Jurkat, Clone E6-1 (cell line): ENCODE measurements at regions not wholly inside any gene's neighbourhood (a gene's known extent, or its start where the extent isn't known, plus 50 kb on each side); places are given as distances from the start of the nearest gene placed in this dataset.
A peak's percentile ranks its signal among the peaks of the same experiment; 100 is the strongest.

Experiments used
- DNase-seq: peaks from one replicate; pipeline ENCODE4 v3.0.0-alpha.2; 2011; ENCODE audit warnings: low read depth, low spot score
- H3K4me3 ChIP-seq: 2 replicates; pipeline ENCODE4 v1.5.1; 2011; ENCODE audit warnings: mild to moderate bottlenecking, low read length, control low read depth, moderate library complexity

GRCh38 chr7:41052736-41053135 lies 650.2 kb downstream of the INHBA start:
- H3K4me3 ChIP-seq = no peak overlapping the region
- no peak for DNase-seq

GRCh38 chr7:41052201-41052600 lies 650.7 kb downstream of the INHBA start:
- no peak for DNase-seq
- no peak overlapping the region for H3K4me3 ChIP-seq

- no peak for DNase-seq
- no peak overlapping the region for H3K4me3 ChIP-seq
Observed at GRCh38 chr7:41051535-41051934, 651.4 kb downstream of the INHBA start.

GRCh38 chr7:41051062-41051461 lies 651.8 kb downstream of the INHBA start:
- H3K4me3 ChIP-seq = no peak overlapping the region
- DNase-seq = no peak

GRCh38 chr7:41048771-41049170 lies 654.1 kb downstream of the INHBA start:
- H3K4me3 ChIP-seq = no peak overlapping the region
- DNase-seq = no peak

GRCh38 chr7:41047789-41048191 lies 655.1 kb downstream of the INHBA start:
- no peak overlapping the region for H3K4me3 ChIP-seq
- DNase-seq = no peak

- DNase-seq = no peak
- no peak overlapping the region for H3K4me3 ChIP-seq
Observed at GRCh38 chr7:41047211-41047610, 655.7 kb downstream of the INHBA start.

- H3K4me3 ChIP-seq = no peak overlapping the region
- no peak for DNase-seq
Observed at GRCh38 chr7:41046776-41047175, 656.1 kb downstream of the INHBA start.

GRCh38 chr7:41046221-41046761 lies 656.6 kb downstream of the INHBA start:
- H3K4me3 ChIP-seq = no peak overlapping the region

GRCh38 chr7:41045556-41046123 lies 657.2 kb downstream of the INHBA start:
- H3K4me3 ChIP-seq = no peak overlapping the region
- DNase-seq = no peak

More at GRCh38 chr7:41046221-41046761, 656.6 kb downstream of the INHBA start:
- DNase-seq = no peak

- DNase-seq = no peak
- H3K4me3 ChIP-seq = no peak overlapping the region
Observed at GRCh38 chr7:41039981-41040380, 662.9 kb downstream of the INHBA start.

GRCh38 chr7:41039386-41039953 lies 663.4 kb downstream of the INHBA start:
- no peak overlapping the region for H3K4me3 ChIP-seq
- DNase-seq = no peak

- H3K4me3 ChIP-seq = no peak overlapping the region
- no peak for DNase-seq
Observed at GRCh38 chr7:41038211-41038610, 664.7 kb downstream of the INHBA start.

GRCh38 chr7:41037691-41038090 lies 665.2 kb downstream of the INHBA start:
- no peak for DNase-seq
- no peak overlapping the region for H3K4me3 ChIP-seq

GRCh38 chr7:41035794-41036193 lies 667.1 kb downstream of the INHBA start:
- DNase-seq = peak; percentile 82
- H3K4me3 ChIP-seq = no peak overlapping the region

GRCh38 chr7:41033500-41033899 lies 669.4 kb downstream of the INHBA start:
- H3K4me3 ChIP-seq = no peak overlapping the region
- no peak for DNase-seq

GRCh38 chr7:41030673-41031072 lies 672.2 kb downstream of the INHBA start:
- no peak for DNase-seq

GRCh38 chr7:41029072-41029499 lies 673.8 kb downstream of the INHBA start:
- DNase-seq = no peak
- no peak overlapping the region for H3K4me3 ChIP-seq

More at GRCh38 chr7:41030673-41031072, 672.2 kb downstream of the INHBA start:
- no peak overlapping the region for H3K4me3 ChIP-seq

- no peak for DNase-seq
Observed at GRCh38 chr7:41028580-41028979, 674.3 kb downstream of the INHBA start.

GRCh38 chr7:41027428-41028115 lies 675.3 kb downstream of the INHBA start:
- DNase-seq = no peak
- no peak overlapping the region for H3K4me3 ChIP-seq

More at GRCh38 chr7:41028580-41028979, 674.3 kb downstream of the INHBA start:
- H3K4me3 ChIP-seq = no peak overlapping the region
